Upper lobe of left lung (tissue), 6 donors: ENCODE measurements at regions not wholly inside any gene's neighbourhood (a gene's known extent, or its start where the extent isn't known, plus 50 kb on each side); places are given as distances from the start of the nearest gene placed in this dataset.

Source experiments
- ATAC-seq, 2 donors: fragments of 200-7000 bp; cut with Tn5 transposase; one replicate each; pipeline ENCODE4 v1.9.1; 2022; ENCODE audit warnings: mild to moderate bottlenecking in 2 of 2, moderate library complexity in 2 of 2; ENCODE audit not compliant: low FRiP score in 2 of 2
- DNase-seq, 2 donors: peaks; one replicate each; pipeline ENCODE4 v3.0.0-alpha.2; 2019 to 2020
- H3K27ac ChIP-seq, 4 donors: fragments of 200-600 bp; sonication (generic); one replicate each; pipeline ENCODE4 v1.5.1; 2016 to 2019
- H3K27me3 ChIP-seq, 4 donors: fragments of 200-600 bp; sonication (generic); one replicate each; pipeline ENCODE4 v1.5.1; 2017 to 2019
- H3K36me3 ChIP-seq, 4 donors: fragments of 200-600 bp; sonication (generic); one replicate each; pipeline ENCODE4 v1.5.1; 2016 to 2019
- H3K4me1 ChIP-seq, 4 donors: fragments of 200-600 bp; sonication (generic); one replicate each; pipeline ENCODE4 v1.5.1; 2018 to 2019
- H3K4me3 ChIP-seq, 4 donors: fragments of 200-600 bp; sonication (generic); one replicate each; pipeline ENCODE4 v1.5.1; 2017 to 2019; ENCODE audit warnings: mild to moderate bottlenecking in 2 of 4, moderate library complexity in 1 of 4
- H3K9me3 ChIP-seq, 4 donors: fragments of 200-600 bp; sonication (generic); one replicate each; pipeline ENCODE4 v1.5.1; 2018 to 2019
- CTCF ChIP-seq, 6 experiments: fragments of 450-650 bp in 4 of 6; fragments of 200-600 bp in 2 of 6; sonication (generic) in 2 of 6; IDR thresholded peaks; one replicate each; pipeline ENCODE4 v1.5.1; 2016 to 2019; ENCODE audit warnings: antibody characterized with exemption in 6 of 6
- EP300 ChIP-seq, 4 donors: sonication (generic); formaldehyde crosslinking; IDR thresholded peaks; one replicate each; pipeline ENCODE4 v1.5.1; 2017; ENCODE audit warnings: antibody characterized with exemption in 4 of 4, control low read depth in 2 of 4
- POLR2A ChIP-seq, 4 donors: fragments of 450-650 bp; IDR thresholded peaks; one replicate each; pipeline ENCODE4 v1.5.1; 2016 to 2017; ENCODE audit warnings: antibody characterized with exemption in 4 of 4, mild to moderate bottlenecking in 2 of 4
- POLR2AphosphoS5 ChIP-seq, 2 donors: sonication (generic); formaldehyde crosslinking; IDR thresholded peaks; one replicate each; pipeline ENCODE4 v1.5.1; 2017; ENCODE audit warnings: antibody characterized with exemption in 2 of 2
- WGBS, 2 donors: methylation state at CpG; one replicate each; pipeline ENCODE4 v1.1.5; 2017 to 2018; 5-methylcytosine and 5-hydroxymethylcytosine counted together
- donor health status: DM: no; HTN: no; CAD: no; lungs with moderate emphysema.
- donor health status: DM: no; HTN: yes; CAD: no; lungs with severe emphysema.

GRCh38 chr5:116827078-116827477 lies 252.5 kb upstream of the SEMA6A start:
- H3K4me1 ChIP-seq, result no peaks in the 10 kb centered on the region
- ATAC-seq (no peak), DNase-seq (no peak)
- H3K4me3 ChIP-seq, result no peak overlapping the region
- H3K27ac ChIP-seq, result no peak overlapping the region
- H3K9me3 ChIP-seq, result no peaks in the 10 kb centered on the region
- no peaks in the 10 kb centered on the region for H3K27me3 ChIP-seq
- H3K36me3 ChIP-seq, result no peaks in the 10 kb centered on the region
- TF ChIP-seq POLR2AphosphoS5 (IDR thresholded peaks at IDR 0.05) (no peak), POLR2A (IDR thresholded peaks at IDR 0.05) (no peak), EP300 (IDR thresholded peaks at IDR 0.05) (no peak), CTCF (IDR thresholded peaks at IDR 0.05) (no peak)

- H3K4me1 ChIP-seq, result no peaks in the 10 kb centered on the region
- ATAC-seq (no peak), DNase-seq (no peak)
- no peaks in the 10 kb centered on the region for H3K36me3 ChIP-seq
- 91 to 95% methylated on average over 1 of the region's 1 CpG for WGBS, 2 donors
- H3K27me3 ChIP-seq, result no peaks in the 10 kb centered on the region
- H3K27ac ChIP-seq, result no peak overlapping the region
- H3K4me3 ChIP-seq, result no peak overlapping the region
- H3K9me3 ChIP-seq, result no peaks in the 10 kb centered on the region
- TF ChIP-seq EP300 (IDR thresholded peaks at IDR 0.05) (no peak), CTCF (IDR thresholded peaks at IDR 0.05) (no peak), POLR2A (IDR thresholded peaks at IDR 0.05) (no peak)
Observed at GRCh38 chr5:116825486-116825885, 250.9 kb upstream of the SEMA6A start.

- H3K36me3 ChIP-seq, result no peaks in the 10 kb centered on the region
- no peaks in the 10 kb centered on the region for H3K27me3 ChIP-seq
- no peak overlapping the region for H3K27ac ChIP-seq
- H3K9me3 ChIP-seq, result no peaks in the 10 kb centered on the region
- DNase-seq (no peak), ATAC-seq (no peak)
- TF ChIP-seq POLR2AphosphoS5 (IDR thresholded peaks at IDR 0.05), result no peak
- TF ChIP-seq POLR2A (IDR thresholded peaks at IDR 0.05), result no peak
- TF ChIP-seq CTCF (IDR thresholded peaks at IDR 0.05), result no peak
- no peak for TF ChIP-seq EP300 (IDR thresholded peaks at IDR 0.05)
- no peak overlapping the region for H3K4me3 ChIP-seq
- 82 to 86% methylated on average over 3 of the region's 3 CpGs for WGBS, 2 donors
- H3K4me1 ChIP-seq, result no peaks in the 10 kb centered on the region
Observed at GRCh38 chr5:116824751-116825438, 250.3 kb upstream of the SEMA6A start.

GRCh38 chr5:116814626-116815385 lies 240.2 kb upstream of the SEMA6A start:
- 87 to 89% methylated on average over 10 of the region's 10 CpGs for WGBS, 2 donors
- no peak for TF ChIP-seq CTCF (IDR thresholded peaks at IDR 0.05)
- no peak for TF ChIP-seq EP300 (IDR thresholded peaks at IDR 0.05)
- TF ChIP-seq POLR2A (IDR thresholded peaks at IDR 0.05), result no peak
- TF ChIP-seq POLR2AphosphoS5 (IDR thresholded peaks at IDR 0.05), result no peak
- H3K9me3 ChIP-seq, result no peaks in the 10 kb centered on the region
- no peaks in the 10 kb centered on the region for H3K36me3 ChIP-seq
- H3K27ac ChIP-seq, result no peak overlapping the region
- DNase-seq (no peak), ATAC-seq (no peak)
- no peaks in the 10 kb centered on the region for H3K4me1 ChIP-seq
- H3K4me3 ChIP-seq, result no peak overlapping the region
- no peaks in the 10 kb centered on the region for H3K27me3 ChIP-seq

- H3K27me3 ChIP-seq, result no peaks in the 10 kb centered on the region
Observed at GRCh38 chr5:116813906-116814305, 239.3 kb upstream of the SEMA6A start.

More at GRCh38 chr5:116813906-116814305, 239.3 kb upstream of the SEMA6A start:
- TF ChIP-seq EP300 (IDR thresholded peaks at IDR 0.05) (no peak), POLR2AphosphoS5 (IDR thresholded peaks at IDR 0.05) (no peak), CTCF (IDR thresholded peaks at IDR 0.05) (no peak), POLR2A (IDR thresholded peaks at IDR 0.05) (no peak)
- H3K4me1 ChIP-seq, result no peaks in the 10 kb centered on the region
- no peak overlapping the region for H3K27ac ChIP-seq
- no peaks in the 10 kb centered on the region for H3K36me3 ChIP-seq
- 74 to 78% methylated on average over 2 of the region's 2 CpGs for WGBS, 2 donors
- DNase-seq (no peak), ATAC-seq (no peak)
- H3K9me3 ChIP-seq, result no peaks in the 10 kb centered on the region
- H3K4me3 ChIP-seq, result no peak overlapping the region
